ENCODE measurements at regions not wholly inside any gene's neighbourhood (a gene's known extent, or its start where the extent isn't known, plus 50 kb on each side); places are given as distances from the start of the nearest gene placed in this dataset.

- TF ChIP-seq CTCF (optimal IDR thresholded peaks at IDR 0.05 in 1 of 3, IDR thresholded peaks at IDR 0.05 in 1 of 3, conservative IDR thresholded peaks at IDR 0.05 in 1 of 3; ENCODE audit: extremely low read depth in 1 of 3, insufficient read depth in 2 of 3, low read length in 3 of 3) = no peak
- TF ChIP-seq EZH2 (IDR thresholded peaks at IDR 0.05; ENCODE audit: low read length) = no peak
- no peak for FAIRE-seq
- dilution Hi-C loops (cut with MboI; ENCODE audit: extremely low pct_ligation_motif_present, low sequenced_read_pairs) = no loop called here
- no peak overlapping the region for H2AFZ ChIP-seq (ENCODE audit: control insufficient read depth, low read length)
- H4K20me1 ChIP-seq (ENCODE audit: control insufficient read depth, extremely low read depth, insufficient read depth, low read length) = no peaks in the 10 kb centered on the region
- no peaks in the 10 kb centered on the region for H3K4me1 ChIP-seq (ENCODE audit: control insufficient read depth, extremely low read depth, insufficient read depth, low read length)
- no peaks in the 10 kb centered on the region for H3K9me3 ChIP-seq (ENCODE audit: control insufficient read depth, low read depth, low read length)
- no peaks in the 10 kb centered on the region for H3K9me1 ChIP-seq (ENCODE audit: control insufficient read depth, extremely low read depth, insufficient read depth, low read length)
- no peak overlapping the region for H3K9ac ChIP-seq (ENCODE audit: control insufficient read depth, extremely low read depth, insufficient read depth, low read length)
- no peaks in the 10 kb centered on the region for H3K36me3 ChIP-seq (ENCODE audit: control insufficient read depth in 2 of 2, extremely low read depth in 1 of 2, insufficient read depth in 2 of 2, low read length in 2 of 2)
- no peaks in the 10 kb centered on the region for H3K27me3 ChIP-seq (ENCODE audit: control insufficient read depth, extremely low read depth, insufficient read depth, low read length)
- no peak overlapping the region for H3K4me3 ChIP-seq (ENCODE audit: control insufficient read depth in 2 of 3, extremely low read depth in 1 of 3, insufficient read depth in 2 of 3, low read depth in 1 of 3, low read length in 3 of 3)
- H3K4me2 ChIP-seq (ENCODE audit: control insufficient read depth, extremely low read depth, insufficient read depth, low read depth, low read length) = no peak overlapping the region
- no peak overlapping the region for H3K27ac ChIP-seq (ENCODE audit: control insufficient read depth, insufficient read depth, low read length)
- no peaks in the 10 kb centered on the region for H3K79me2 ChIP-seq (ENCODE audit: control insufficient read depth, insufficient read depth, low read length)
- no peak for DNase-seq (ENCODE audit: low read depth, low spot score)
Measured at GRCh38 chr16:73923951-73924350, 372.7 kb upstream of the PSMD7 start.

- no peak for DNase-seq (ENCODE audit: low read depth, low spot score)
- FAIRE-seq = no peak
- Histone ChIP-seq H4K20me1 (ENCODE audit: control insufficient read depth, extremely low read depth, insufficient read depth, low read length) (no peaks in the 10 kb centered on the region), H3K27ac (ENCODE audit: control insufficient read depth, insufficient read depth, low read length) (no peak overlapping the region), H3K9me1 (ENCODE audit: control insufficient read depth, extremely low read depth, insufficient read depth, low read length) (no peaks in the 10 kb centered on the region), H3K9me3 (ENCODE audit: control insufficient read depth, low read depth, low read length) (no peaks in the 10 kb centered on the region), H3K4me1 (ENCODE audit: control insufficient read depth, extremely low read depth, insufficient read depth, low read length) (no peaks in the 10 kb centered on the region), H3K27me3 (ENCODE audit: control insufficient read depth, extremely low read depth, insufficient read depth, low read length) (no peaks in the 10 kb centered on the region), H2AFZ (ENCODE audit: control insufficient read depth, low read length) (no peak overlapping the region), H3K4me3 (ENCODE audit: control insufficient read depth in 2 of 3, extremely low read depth in 1 of 3, insufficient read depth in 2 of 3, low read depth in 1 of 3, low read length in 3 of 3) (no peak overlapping the region), H3K9ac (ENCODE audit: control insufficient read depth, extremely low read depth, insufficient read depth, low read length) (no peak overlapping the region), H3K79me2 (ENCODE audit: control insufficient read depth, insufficient read depth, low read length) (no peaks in the 10 kb centered on the region), H3K36me3 (ENCODE audit: control insufficient read depth in 2 of 2, extremely low read depth in 1 of 2, insufficient read depth in 2 of 2, low read length in 2 of 2) (no peaks in the 10 kb centered on the region), H3K4me2 (ENCODE audit: control insufficient read depth, extremely low read depth, insufficient read depth, low read depth, low read length) (no peak overlapping the region)
- dilution Hi-C loops (cut with MboI; ENCODE audit: extremely low pct_ligation_motif_present, low sequenced_read_pairs) = no loop called here
- TF ChIP-seq EZH2 (IDR thresholded peaks at IDR 0.05; ENCODE audit: low read length) (no peak), CTCF (optimal IDR thresholded peaks at IDR 0.05 in 1 of 3, IDR thresholded peaks at IDR 0.05 in 1 of 3, conservative IDR thresholded peaks at IDR 0.05 in 1 of 3; ENCODE audit: extremely low read depth in 1 of 3, insufficient read depth in 2 of 3, low read length in 3 of 3) (no peak)
Measured at GRCh38 chr16:73921295-73921694, 375.3 kb upstream of the PSMD7 start.

Data from keratinocyte (primary cell).